Endometrium (tissue), 2 donors: ENCODE measurements at regions not wholly inside any gene's neighbourhood (a gene's known extent, or its start where the extent isn't known, plus 50 kb on each side); places are given as distances from the start of the nearest gene placed in this dataset.

Experiments
- FAIRE-seq: peaks from 2 replicates; lab custom pipeline; 2012; peaks lifted over from hg19 to GRCh38; lab: Jason Lieb, UNC
- donor health status: control.
- donor health status: control.

DNA sequence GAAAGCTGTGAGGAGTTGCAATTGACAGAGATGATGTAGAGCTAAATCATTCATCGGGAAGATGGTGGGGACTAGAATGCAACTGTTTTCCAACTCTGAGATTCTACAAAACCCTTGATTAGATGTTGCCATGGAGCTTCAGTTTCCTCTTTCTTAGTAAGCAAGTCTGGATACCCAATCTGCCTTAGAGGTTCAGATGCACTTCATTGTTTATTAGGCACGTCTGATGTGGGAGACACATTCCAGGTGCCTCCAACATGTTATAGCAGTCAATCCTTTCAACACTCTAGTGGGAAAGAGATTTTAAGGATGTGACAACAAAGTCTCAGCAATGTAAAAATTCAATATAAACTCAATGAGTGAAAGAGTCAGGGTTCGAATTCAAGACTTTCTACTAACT is 291.3 kb upstream of the PHYHIPL start:
- no peak for FAIRE-seq

- no peak for FAIRE-seq
These were observed 290.6 kb upstream of the PHYHIPL start for GRCh38 chr10:58885686-58886345.

GRCh38 chr10:58886406-58886805 is 290.0 kb upstream of the PHYHIPL start:
- FAIRE-seq: no peak

GRCh38 chr10:58887474-58887873 is 289.0 kb upstream of the PHYHIPL start:
- no peak for FAIRE-seq

DNA sequence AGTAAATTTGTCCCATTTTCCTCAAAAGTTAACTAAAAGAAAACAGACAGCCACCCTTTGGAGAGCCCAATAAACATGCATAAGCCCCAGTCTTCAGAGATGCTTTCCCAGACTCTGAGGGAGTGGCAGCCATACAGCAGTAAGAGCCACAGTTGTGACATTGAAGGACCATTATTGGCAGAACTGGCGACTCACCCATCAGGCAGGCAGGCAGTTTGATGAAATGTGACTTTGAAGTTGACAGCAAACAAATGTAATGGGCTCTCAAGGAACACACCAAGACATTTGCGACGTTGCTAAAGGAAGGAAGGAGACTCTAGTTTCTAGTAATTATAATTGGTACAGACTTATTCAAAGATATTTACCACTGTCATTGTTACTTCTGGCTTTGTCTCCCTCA is 287.5 kb upstream of the PHYHIPL start:
- FAIRE-seq: no peak

DNA sequence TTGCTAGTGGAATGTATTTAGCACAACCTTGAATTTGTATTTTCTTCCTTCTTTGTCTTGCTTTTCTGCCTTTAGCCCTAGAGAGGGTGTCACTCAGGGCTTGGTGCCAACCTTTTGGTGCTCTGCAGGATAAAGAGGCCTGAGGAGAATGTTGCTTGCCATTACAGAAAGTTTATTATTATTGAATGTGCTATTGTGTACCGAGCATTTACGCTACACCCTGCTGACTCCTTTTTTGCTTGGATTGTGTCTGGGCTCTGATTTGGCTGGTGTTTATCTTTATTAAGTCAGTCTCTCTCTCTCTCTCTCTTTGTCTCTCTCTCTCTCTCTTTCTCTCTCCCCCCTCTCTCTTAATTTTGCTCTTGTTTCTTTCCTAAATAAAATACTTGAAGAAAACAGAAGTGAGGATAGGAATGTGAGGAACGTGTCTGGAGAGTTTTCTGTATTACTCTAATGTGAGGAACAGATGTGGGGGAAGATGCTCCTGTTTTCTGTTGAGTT is 284.4 kb upstream of the PHYHIPL start:
- peak; percentile 45 for FAIRE-seq

- no peak for FAIRE-seq
These were observed 281.5 kb upstream of the PHYHIPL start for GRCh38 chr10:58894929-58895328.

GRCh38 chr10:58896229-58896628 is 280.2 kb upstream of the PHYHIPL start:
- FAIRE-seq: no peak

- no peak for FAIRE-seq
These were observed 279.2 kb upstream of the PHYHIPL start for GRCh38 chr10:58897236-58897635.

DNA sequence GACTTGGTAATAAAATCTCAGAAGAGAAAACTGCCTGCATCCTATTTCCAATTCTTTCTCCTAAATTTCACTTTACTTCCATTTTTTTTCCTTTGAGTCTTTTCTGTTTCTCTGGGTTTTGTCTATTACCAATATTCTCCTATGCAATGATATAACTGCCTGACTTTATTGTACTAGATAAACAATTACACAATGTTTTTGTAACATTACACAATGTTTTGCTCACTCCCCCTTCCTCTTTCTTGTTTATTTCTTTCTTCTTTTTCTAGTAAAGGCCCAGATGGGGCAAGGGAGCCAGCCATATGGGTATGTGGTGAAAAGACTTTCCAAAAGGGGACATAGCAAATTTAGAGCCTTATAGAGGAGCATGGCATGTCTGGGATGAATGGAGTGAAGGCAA is 278.7 kb upstream of the PHYHIPL start:
- FAIRE-seq: peak; percentile 18

- no peak for FAIRE-seq
These were observed 277.4 kb upstream of the PHYHIPL start for GRCh38 chr10:58898854-58899573.

DNA sequence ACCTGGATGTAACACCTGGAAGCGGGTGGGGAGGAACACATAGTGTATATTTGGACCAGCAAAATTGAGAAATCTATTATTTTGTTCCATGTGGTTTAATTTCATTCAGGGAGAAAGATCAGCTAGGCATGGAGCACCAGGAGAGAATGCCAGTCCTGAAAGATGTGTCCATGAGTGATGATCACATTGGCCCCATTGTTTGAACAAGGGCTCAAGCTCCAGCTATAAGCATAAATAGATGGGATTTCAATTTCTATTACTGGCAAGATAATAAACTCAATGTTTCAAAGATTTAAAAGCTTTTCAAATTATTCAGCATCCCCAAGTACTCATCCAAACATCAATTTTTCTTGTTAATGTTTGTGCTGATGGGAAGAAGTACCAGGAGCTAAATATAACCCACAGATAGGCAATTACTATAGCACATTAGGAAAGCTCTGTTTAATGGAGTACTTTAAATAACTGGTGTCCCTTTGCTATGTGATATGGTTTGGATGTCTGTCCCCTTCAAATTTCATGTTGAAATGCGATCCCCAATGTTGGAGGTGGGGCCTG is 275.3 kb upstream of the PHYHIPL start:
- no peak for FAIRE-seq

GRCh38 chr10:58903071-58903470 is 273.4 kb upstream of the PHYHIPL start:
- FAIRE-seq: no peak

- no peak for FAIRE-seq
These were observed 266.6 kb upstream of the PHYHIPL start for GRCh38 chr10:58909881-58910280.

DNA sequence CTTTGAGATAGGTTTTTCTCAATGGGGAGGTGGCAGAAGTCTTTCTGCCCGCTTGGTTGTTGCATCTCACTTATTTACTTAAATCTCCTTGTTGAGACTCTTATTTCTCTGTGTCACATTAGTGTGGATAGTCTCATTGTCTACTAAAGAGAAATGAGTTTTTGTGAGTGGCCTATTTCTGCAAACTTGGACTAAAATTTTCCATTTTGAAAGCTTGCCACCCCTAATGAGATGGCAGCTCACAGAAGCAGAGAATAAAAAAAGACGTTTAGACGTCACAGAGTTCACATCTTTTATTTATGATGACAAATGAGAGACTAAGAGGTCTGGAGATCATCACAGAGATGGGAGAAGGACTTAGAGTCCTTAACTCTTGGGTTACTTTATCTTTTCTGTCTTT is 262.7 kb upstream of the PHYHIPL start:
- FAIRE-seq: no peak

- no peak for FAIRE-seq
These were observed 257.6 kb upstream of the PHYHIPL start for GRCh38 chr10:58918887-58919286.

DNA sequence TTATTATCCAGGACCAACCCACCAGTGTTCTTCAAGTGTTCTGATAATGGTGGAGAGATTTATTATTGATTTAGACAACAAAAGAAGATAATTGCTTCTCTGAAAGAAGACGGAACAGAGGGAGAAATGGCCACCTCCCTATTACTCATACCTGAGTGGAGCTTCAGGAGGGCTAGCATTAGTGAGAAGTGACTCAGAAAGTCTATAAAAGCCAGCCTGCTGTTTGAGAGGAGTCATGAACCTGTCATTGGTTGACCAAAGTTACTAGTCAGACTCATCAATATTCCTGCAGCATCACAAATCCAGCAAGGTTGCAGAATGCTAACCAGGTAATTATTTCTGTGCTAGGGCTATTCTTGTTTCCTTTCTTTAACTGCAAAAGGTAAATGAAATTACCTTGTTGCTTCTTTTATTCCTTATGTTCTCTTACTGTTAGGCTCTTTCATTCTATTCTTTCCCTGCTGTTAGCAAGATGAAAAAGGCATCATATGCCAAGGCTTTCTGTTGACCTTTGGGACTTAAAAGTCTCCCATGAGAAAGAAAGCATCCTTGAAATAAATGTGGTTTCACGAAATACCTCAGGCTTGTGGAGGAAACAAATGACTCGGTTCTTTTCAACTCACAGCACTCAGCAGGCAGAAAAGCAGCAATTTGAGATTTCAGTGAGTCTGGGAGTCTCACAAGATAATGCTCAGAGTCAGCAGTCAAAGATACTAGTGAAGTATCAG is 256.4 kb upstream of the PHYHIPL start:
- FAIRE-seq: no peak

GRCh38 chr10:58920655-58921003 is 255.8 kb upstream of the PHYHIPL start:
- no peak for FAIRE-seq

DNA sequence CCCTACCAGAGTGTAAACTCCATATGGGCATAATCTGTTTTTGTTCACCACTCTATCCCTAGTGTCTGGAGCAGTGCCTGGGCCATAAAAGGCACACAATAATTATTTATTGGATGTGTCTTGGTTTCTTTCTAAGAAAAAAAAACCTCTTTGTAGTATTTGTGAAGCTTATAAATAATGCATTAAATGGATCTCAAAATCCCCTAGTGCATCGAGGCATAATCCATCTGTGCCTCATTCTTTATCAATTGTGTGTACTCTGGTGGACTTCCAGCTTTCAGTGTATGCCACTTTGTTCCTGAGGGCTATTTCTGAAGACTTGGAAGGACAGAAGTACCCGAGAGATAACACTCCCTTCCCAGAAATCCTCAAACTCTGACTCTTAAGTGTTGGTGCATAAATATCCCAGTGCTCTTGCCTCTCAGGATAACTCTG is 255.0 kb upstream of the PHYHIPL start:
- no peak for FAIRE-seq

DNA sequence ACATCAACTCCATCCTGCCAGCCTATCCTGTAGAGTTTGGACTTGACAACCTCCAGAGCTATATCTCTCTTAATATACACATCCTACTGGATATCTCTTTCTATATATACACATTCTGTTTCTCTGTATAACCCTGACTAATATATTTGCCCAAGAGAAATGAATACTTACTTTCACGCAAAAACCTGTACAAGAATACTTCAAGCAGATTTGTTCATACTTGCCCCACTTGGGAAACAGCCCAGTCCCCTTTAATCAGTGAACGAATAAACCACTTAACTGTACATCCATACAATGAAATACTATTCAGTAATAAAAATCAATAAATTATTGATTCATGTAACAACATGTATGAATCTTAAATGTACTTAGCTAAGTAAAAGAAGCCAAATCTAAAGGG is 251.1 kb upstream of the PHYHIPL start:
- FAIRE-seq: no peak

- no peak for FAIRE-seq
These were observed 245.9 kb upstream of the PHYHIPL start for GRCh38 chr10:58930500-58930899.

- peak; percentile 64 for FAIRE-seq
These were observed 244.3 kb upstream of the PHYHIPL start for GRCh38 chr10:58932126-58932525.
